Testis (tissue), 2 donors: ENCODE measurements at regions not wholly inside any gene's neighbourhood (a gene's known extent, or its start where the extent isn't known, plus 50 kb on each side); places are given as distances from the start of the nearest gene placed in this dataset.

Source experiments
- DNase-seq: peaks from one replicate; pipeline ENCODE4 v3.0.0-alpha.2; 2019
- H3K27ac ChIP-seq, 2 donors: fragments of 200-600 bp; sonication (generic); one replicate each; pipeline ENCODE4 v1.5.1; 2019
- H3K27me3 ChIP-seq: fragments of 200-600 bp; sonication (generic); one replicate; pipeline ENCODE4 v1.5.1; 2019
- H3K36me3 ChIP-seq: fragments of 200-600 bp; sonication (generic); one replicate; pipeline ENCODE4 v1.5.1; 2017; ENCODE audit warnings: low read depth; ENCODE audit errors: missing control alignments
- H3K4me1 ChIP-seq: fragments of 200-600 bp; sonication (generic); one replicate; pipeline ENCODE4 v1.5.1; 2019
- H3K4me3 ChIP-seq, 2 donors: fragments of 200-600 bp; sonication (generic); one replicate each; pipeline ENCODE4 v1.5.1; 2017 to 2019
- H3K9me3 ChIP-seq: fragments of 200-600 bp; sonication (generic); one replicate; pipeline ENCODE4 v1.5.1; 2017
- POLR2A ChIP-seq: fragments of 450-650 bp; IDR thresholded peaks from one replicate; pipeline ENCODE4 v1.6.1; 2017; ENCODE audit warnings: antibody characterized with exemption, mild to moderate bottlenecking, moderate library complexity
- WGBS, 2 donors: methylation state at CpG; one replicate each; pipeline ENCODE4 v1.1.5; 2018; 5-methylcytosine and 5-hydroxymethylcytosine counted together
- intact Hi-C: fragments of 100-400 bp; cut with DNase I; formaldehyde crosslinking; loops from one replicate; pipeline ENCODE4 v1.15.1; 2023; ENCODE audit warnings: low total_unique reads
- TF ChIP-seq, protein P1 (sequence below), 3 experiments: fragments of 450-650 bp in 2 of 3; fragments of 200-600 bp in 1 of 3; sonication (generic) in 1 of 3; IDR thresholded peaks; one replicate each; pipeline ENCODE4 v1.5.1; 2016 to 2019; ENCODE audit warnings: antibody characterized with exemption in 3 of 3, mild to moderate bottlenecking in 2 of 3, moderate library complexity in 1 of 3

DNA sequence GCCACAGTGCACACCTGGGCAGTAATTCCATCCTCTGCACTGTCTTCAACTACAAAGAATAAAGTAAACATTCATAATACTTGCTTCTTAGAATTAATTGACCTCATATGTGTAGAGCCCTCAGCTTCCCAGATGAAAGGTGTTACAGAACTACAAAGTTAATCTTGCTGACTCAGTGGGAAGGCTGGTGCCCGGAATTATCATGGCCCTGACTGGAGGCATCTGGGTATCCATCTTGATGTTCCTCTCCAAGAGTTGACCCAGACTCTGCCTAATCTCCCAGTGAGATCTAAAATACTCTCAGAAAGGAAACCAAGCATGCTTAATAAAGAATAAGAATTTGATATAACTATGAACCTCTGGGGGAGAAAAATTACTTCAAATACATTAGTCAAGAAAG lies 147.0 kb upstream of the ARID2 start:
- WGBS, 2 donors = 65 to 72% methylated on average over 1 of the region's 1 CpG
- Histone ChIP-seq H3K4me1 (peaks cover 3% of the 10 kb centered on the region), H3K36me3 (no peaks in the 10 kb centered on the region), H3K4me3 (no peak overlapping the region), H3K9me3 (no peaks in the 10 kb centered on the region), H3K27ac (no peak overlapping the region), H3K27me3 (no peaks in the 10 kb centered on the region)
- intact Hi-C loops = no loop called here
- no peak for TF ChIP-seq POLR2A
- TF ChIP-seq, protein P1, sequence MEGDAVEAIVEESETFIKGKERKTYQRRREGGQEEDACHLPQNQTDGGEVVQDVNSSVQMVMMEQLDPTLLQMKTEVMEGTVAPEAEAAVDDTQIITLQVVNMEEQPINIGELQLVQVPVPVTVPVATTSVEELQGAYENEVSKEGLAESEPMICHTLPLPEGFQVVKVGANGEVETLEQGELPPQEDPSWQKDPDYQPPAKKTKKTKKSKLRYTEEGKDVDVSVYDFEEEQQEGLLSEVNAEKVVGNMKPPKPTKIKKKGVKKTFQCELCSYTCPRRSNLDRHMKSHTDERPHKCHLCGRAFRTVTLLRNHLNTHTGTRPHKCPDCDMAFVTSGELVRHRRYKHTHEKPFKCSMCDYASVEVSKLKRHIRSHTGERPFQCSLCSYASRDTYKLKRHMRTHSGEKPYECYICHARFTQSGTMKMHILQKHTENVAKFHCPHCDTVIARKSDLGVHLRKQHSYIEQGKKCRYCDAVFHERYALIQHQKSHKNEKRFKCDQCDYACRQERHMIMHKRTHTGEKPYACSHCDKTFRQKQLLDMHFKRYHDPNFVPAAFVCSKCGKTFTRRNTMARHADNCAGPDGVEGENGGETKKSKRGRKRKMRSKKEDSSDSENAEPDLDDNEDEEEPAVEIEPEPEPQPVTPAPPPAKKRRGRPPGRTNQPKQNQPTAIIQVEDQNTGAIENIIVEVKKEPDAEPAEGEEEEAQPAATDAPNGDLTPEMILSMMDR (IDR thresholded peaks at IDR 0.05) = no peak
- no peak for DNase-seq

DNA sequence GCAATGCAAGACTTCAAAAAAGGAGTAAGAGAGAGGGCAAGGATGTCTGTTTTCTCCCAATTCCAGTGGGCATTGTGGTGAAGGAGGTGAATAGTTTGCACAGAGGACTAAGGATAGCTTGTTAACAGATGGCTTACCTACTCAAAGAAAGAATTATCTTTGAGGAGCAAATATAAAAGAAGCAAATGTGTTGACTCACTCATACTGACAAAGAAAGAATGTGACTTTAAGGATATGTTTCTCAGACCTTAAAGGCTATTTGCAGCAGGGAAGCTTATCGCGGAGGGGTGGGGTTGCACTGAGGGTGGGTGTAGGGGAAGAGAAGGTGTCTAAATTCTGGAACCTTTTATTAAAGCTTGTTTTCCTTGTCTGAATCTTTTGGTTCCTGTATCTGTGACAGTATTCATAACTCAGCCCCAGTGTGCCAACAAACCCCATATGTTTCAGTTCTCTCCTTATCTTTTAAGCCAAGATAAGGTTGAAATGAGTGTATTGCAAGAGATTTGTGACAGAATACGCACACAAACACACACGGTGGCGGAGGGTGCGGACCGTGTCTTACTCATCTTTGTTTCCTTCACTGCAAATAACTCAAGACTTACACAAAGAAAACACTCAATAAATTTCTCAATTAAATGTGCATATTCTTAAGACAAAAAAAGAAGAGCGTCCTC lies 146.4 kb upstream of the ARID2 start:
- Histone ChIP-seq H3K4me3 (no peak overlapping the region), H3K27me3 (no peaks in the 10 kb centered on the region), H3K9me3 (no peaks in the 10 kb centered on the region), H3K27ac (no peak overlapping the region), H3K4me1 (peaks cover 3% of the 10 kb centered on the region), H3K36me3 (no peaks in the 10 kb centered on the region)
- TF ChIP-seq POLR2A = no peak
- TF ChIP-seq, protein P1 (IDR thresholded peaks at IDR 0.05) = no peak
- DNase-seq = peak; percentile 46
- WGBS, 2 donors = 29 to 46% methylated on average over 8 of the region's 8 CpGs
- intact Hi-C loops = no loop called here

DNA sequence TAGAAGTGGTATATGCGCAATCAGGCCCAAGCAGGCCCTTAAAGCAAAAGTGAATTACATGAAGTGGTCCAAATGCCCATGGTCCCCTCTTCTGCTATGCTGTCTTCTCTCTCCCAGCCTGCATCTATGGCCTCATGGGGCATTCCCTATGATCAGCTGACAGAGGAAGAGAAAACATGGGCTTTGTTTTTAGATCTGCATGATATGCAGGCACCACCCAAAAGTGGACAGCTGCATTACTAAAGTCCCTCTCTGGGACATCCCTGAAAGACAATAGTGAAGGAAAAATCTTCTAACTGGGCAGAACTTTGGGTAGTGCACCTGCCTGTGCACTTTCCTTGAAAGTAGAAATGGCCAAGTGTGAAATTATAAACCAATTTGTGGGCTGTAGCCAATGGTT lies 145.2 kb upstream of the ARID2 start:
- intact Hi-C loops = no loop called here
- no peak overlapping the region for H3K4me3 ChIP-seq
- no peaks in the 10 kb centered on the region for H3K9me3 ChIP-seq
- no peaks in the 10 kb centered on the region for H3K27me3 ChIP-seq
- H3K36me3 ChIP-seq = no peaks in the 10 kb centered on the region
- no peak overlapping the region for H3K27ac ChIP-seq
- DNase-seq = no peak
- WGBS, 2 donors = 100% methylated on average over 1 of the region's 1 CpG
- TF ChIP-seq, protein P1 (IDR thresholded peaks at IDR 0.05) = no peak
- no peak for TF ChIP-seq POLR2A
- peaks cover 3% of the 10 kb centered on the region for H3K4me1 ChIP-seq

DNA sequence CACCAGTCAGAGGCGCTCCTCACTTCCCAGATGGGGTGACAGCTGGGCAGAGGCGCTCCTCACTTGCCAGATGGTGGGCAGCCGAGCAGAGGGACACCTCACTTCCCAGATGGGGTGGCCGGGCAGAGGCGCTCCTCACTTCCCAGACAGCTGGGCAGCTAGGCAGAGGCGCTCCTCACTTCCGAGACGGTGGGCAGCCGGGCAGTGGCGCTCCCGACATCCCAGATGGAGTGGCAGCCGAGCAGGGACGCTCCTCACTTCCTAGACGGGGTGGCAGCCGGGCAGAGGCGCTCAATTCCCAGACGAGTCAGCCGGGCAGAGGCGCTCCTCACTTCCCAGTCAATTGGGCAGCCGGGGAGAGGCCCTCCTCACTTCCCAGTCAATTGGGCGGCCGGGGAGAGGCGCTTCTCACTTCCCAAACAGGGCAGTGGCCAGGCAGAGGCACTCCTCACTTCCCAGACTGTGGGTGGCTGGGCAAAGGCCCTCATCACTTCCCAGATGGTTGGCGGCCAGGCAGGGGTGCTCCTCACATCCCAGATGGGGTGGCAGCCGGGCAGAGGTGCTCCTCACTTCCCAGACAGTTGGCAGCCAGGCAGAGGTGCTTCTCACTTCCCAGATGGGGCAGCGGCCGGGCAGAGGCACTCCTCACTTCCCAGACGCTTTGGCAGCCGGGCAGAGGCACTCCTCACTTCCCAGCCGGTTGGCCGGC lies 143.8 kb upstream of the ARID2 start:
- 90 to 93% methylated on average over 7 to 25 of the region's 31 CpGs for WGBS, 2 donors
- H3K4me3 ChIP-seq = no peak overlapping the region
- TF ChIP-seq POLR2A = no peak
- TF ChIP-seq, protein P1 (IDR thresholded peaks at IDR 0.05) = no peak
- no peaks in the 10 kb centered on the region for H3K9me3 ChIP-seq
- intact Hi-C loops = no loop called here
- no peak for DNase-seq
- H3K27me3 ChIP-seq = no peaks in the 10 kb centered on the region
- H3K4me1 ChIP-seq = peaks cover 3% of the 10 kb centered on the region
- no peaks in the 10 kb centered on the region for H3K36me3 ChIP-seq
- no peak overlapping the region for H3K27ac ChIP-seq
